Ovary (tissue), 7 donors: ENCODE measurements at regions not wholly inside any gene's neighbourhood (a gene's known extent, or its start where the extent isn't known, plus 50 kb on each side); places are given as distances from the start of the nearest gene placed in this dataset.
"Not testable (repeated sequence)": the region's sequence is repeated elsewhere in the genome, so short reads cannot be mapped to it uniquely, and the experiment has no call there.

ENCODE experiments used
- DNase-seq, 5 donors: peaks; one replicate each; pipeline ENCODE4 v3.0.0-alpha.2; 2019 to 2020
- H3K27ac ChIP-seq, 2 donors: fragments of 200-600 bp; one replicate each; pipeline versions ENCODE4 v1.5.1 to v1.8.0; 2019 to 2022
- H3K27me3 ChIP-seq: fragments of 200-600 bp; one replicate; pipeline ENCODE4 v1.8.0; 2022
- H3K36me3 ChIP-seq: fragments of 200-600 bp; sonication (generic); one replicate; pipeline ENCODE4 v1.5.1; 2019
- H3K4me1 ChIP-seq: one replicate; pipeline ENCODE4 v1.8.1; 2013; ENCODE audit warnings: mild to moderate bottlenecking, moderate library complexity; ENCODE audit not compliant: insufficient read depth
- H3K4me3 ChIP-seq: fragments of 200-600 bp; sonication (generic); one replicate; pipeline ENCODE4 v1.5.1; 2017
- H3K9me3 ChIP-seq, 2 donors: fragments of 200-600 bp in 1 of 2; sonication (generic) in 1 of 2; one replicate each; pipeline versions ENCODE4 v1.5.1 to v1.8.1; 2013 to 2019; ENCODE audit warnings: mild to moderate bottlenecking in 1 of 2, moderate library complexity in 1 of 2
- CTCF ChIP-seq, 3 donors: fragments of 450-650 bp in 2 of 3; fragments of 200-600 bp in 1 of 3; IDR thresholded peaks; one replicate each; pipeline versions ENCODE4 v1.5.1 to v1.8.0; 2016 to 2022; ENCODE audit warnings: antibody characterized with exemption in 3 of 3, mild to moderate bottlenecking in 1 of 3
- EP300 ChIP-seq: sonication (generic); formaldehyde crosslinking; IDR thresholded peaks from one replicate; pipeline ENCODE4 v1.6.1; 2017; ENCODE audit warnings: antibody characterized with exemption
- POLR2A ChIP-seq: fragments of 450-650 bp; IDR thresholded peaks from one replicate; pipeline ENCODE4 v1.6.1; 2017; ENCODE audit warnings: antibody characterized with exemption, mild to moderate bottlenecking, moderate library complexity
- WGBS, 3 donors: extraction: QIAGEN DNeasy Blood & Tissue Kit in 1 of 3; methylation state at CpG; one replicate each; pipeline versions ENCODE4 v1.1.5 to v1.1.7; 2013 to 2017; 5-methylcytosine and 5-hydroxymethylcytosine counted together
- intact Hi-C, 4 donors: fragments of 100-400 bp; cut with DNase I; formaldehyde crosslinking; loops; one replicate each; pipeline versions ENCODE4 v1.11.0 to v1.15.1; 2022 to 2023
- donor health status: DM: no; HTN: no; CAD: no; lungs with moderate emphysema.
- donor health status: DM: no; HTN: no; CAD: no.
- donor health status: Bipolar disorder and iron deficiency.
- donor health status: DM: no; HTN: no; CAD: no.
- donor health status: DM: yes; HTN: yes; CAD: no.

GRCh38 chr12:46514886-46515285 lies 142.3 kb upstream of the SLC38A2 start:
- no peaks in the 10 kb centered on the region for H3K27me3 ChIP-seq
- intact Hi-C loops: no loop called here
- 92 to 98% (median 93%) methylated on average over 2 of the region's 2 CpGs for WGBS, 3 donors
- H3K4me3 ChIP-seq: no peak overlapping the region
- no peaks in the 10 kb centered on the region for H3K9me3 ChIP-seq
- DNase-seq: no peak
- no peaks in the 10 kb centered on the region for H3K36me3 ChIP-seq
- TF ChIP-seq POLR2A: no peak
- TF ChIP-seq EP300: no peak
- no peak overlapping the region for H3K27ac ChIP-seq
- peaks cover 17% of the 10 kb centered on the region for H3K4me1 ChIP-seq

GRCh38 chr12:46510257-46510656 lies 137.7 kb upstream of the SLC38A2 start:
- H3K4me3 ChIP-seq, H3K27ac ChIP-seq, intact Hi-C loops, H3K9me3 ChIP-seq, H3K36me3 ChIP-seq, H3K4me1 ChIP-seq, H3K27me3 ChIP-seq, DNase-seq: not testable (repeated sequence)

- no peaks in the 10 kb centered on the region for H3K27me3 ChIP-seq
- intact Hi-C loops: no loop called here
- no peak for DNase-seq
- 27 to 67% (median 49%) methylated on average over 1 of the region's 1 CpG for WGBS, 3 donors
- H3K4me1 ChIP-seq: no peaks in the 10 kb centered on the region
- H3K36me3 ChIP-seq: no peaks in the 10 kb centered on the region
- H3K9me3 ChIP-seq: no peaks in the 10 kb centered on the region
- TF ChIP-seq EP300 (no peak), POLR2A (no peak), CTCF (IDR thresholded peaks at IDR 0.05) (no peak)
- no peak overlapping the region for H3K4me3 ChIP-seq
- H3K27ac ChIP-seq: no peak overlapping the region
These were observed 136.6 kb upstream of the SLC38A2 start for GRCh38 chr12:46509135-46509534.

GRCh38 chr12:46508651-46509050 lies 136.1 kb upstream of the SLC38A2 start:
- intact Hi-C loops: no loop called here
- 93 to 95% (median 94%) methylated on average over 6 of the region's 6 CpGs for WGBS, 3 donors
- Histone ChIP-seq H3K27ac (no peak overlapping the region), H3K36me3 (no peaks in the 10 kb centered on the region), H3K27me3 (no peaks in the 10 kb centered on the region), H3K9me3 (no peaks in the 10 kb centered on the region), H3K4me1 (no peaks in the 10 kb centered on the region), H3K4me3 (no peak overlapping the region)
- no peak for TF ChIP-seq EP300
- TF ChIP-seq POLR2A: no peak
- DNase-seq: no peak

- no peak overlapping the region for H3K4me3 ChIP-seq
- no peaks in the 10 kb centered on the region for H3K27me3 ChIP-seq
- no peak for DNase-seq
- no peaks in the 10 kb centered on the region for H3K9me3 ChIP-seq
- no peak overlapping the region for H3K27ac ChIP-seq
- H3K4me1 ChIP-seq: no peaks in the 10 kb centered on the region
- TF ChIP-seq POLR2A (no peak), EP300 (no peak), CTCF (IDR thresholded peaks at IDR 0.05) (no peak)
- H3K36me3 ChIP-seq: no peaks in the 10 kb centered on the region
- intact Hi-C loops: no loop called here
These were observed 135.2 kb upstream of the SLC38A2 start for GRCh38 chr12:46507766-46508165.

- 81 to 100% (median 89%) methylated on average over 1 of the region's 1 CpG for WGBS, 3 donors
- no peak overlapping the region for H3K27ac ChIP-seq
- intact Hi-C loops: no loop called here
- no peaks in the 10 kb centered on the region for H3K36me3 ChIP-seq
- no peaks in the 10 kb centered on the region for H3K4me1 ChIP-seq
- no peaks in the 10 kb centered on the region for H3K9me3 ChIP-seq
- no peak overlapping the region for H3K4me3 ChIP-seq
- no peak for DNase-seq
- H3K27me3 ChIP-seq: no peaks in the 10 kb centered on the region
- no peak for TF ChIP-seq POLR2A
- no peak for TF ChIP-seq CTCF (IDR thresholded peaks at IDR 0.05)
- no peak for TF ChIP-seq EP300
These were observed 134.4 kb upstream of the SLC38A2 start for GRCh38 chr12:46506961-46507360.
